ENCODE measurements at regions not wholly inside any gene's neighbourhood (a gene's known extent, or its start where the extent isn't known, plus 50 kb on each side); places are given as distances from the start of the nearest gene placed in this dataset.

DNA sequence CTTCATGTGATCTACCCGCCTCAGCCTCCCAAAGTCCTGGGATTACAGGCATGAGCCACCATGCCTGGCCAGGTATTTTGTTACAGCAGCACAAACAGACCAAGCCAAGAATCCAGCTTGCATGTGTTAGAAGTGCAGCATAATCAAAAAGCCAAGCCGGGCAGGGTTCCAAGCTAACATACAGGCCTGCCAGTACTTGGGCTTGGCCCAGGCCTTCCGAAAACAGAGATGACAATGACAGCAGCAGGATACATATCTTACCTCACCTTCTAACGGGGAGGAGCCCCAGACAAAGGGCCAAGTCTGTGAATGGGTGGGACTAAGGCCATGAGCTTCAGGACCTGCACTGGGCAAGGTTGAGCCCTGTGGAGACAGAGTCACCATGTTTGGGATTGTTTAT, 91.4 kb upstream of the ZNF462 start:
- H3K27me3 ChIP-seq (ENCODE audit: control insufficient read depth in 4 of 4, insufficient read depth in 4 of 4, low read length in 3 of 4) = no peaks in the 10 kb centered on the region
- H3K4me3 ChIP-seq (ENCODE audit: low read depth in 1 of 3, low read length in 3 of 3) = no peak overlapping the region
- no peaks in the 10 kb centered on the region for H3K9me3 ChIP-seq (ENCODE audit: control insufficient read depth in 4 of 4, low read length in 3 of 4)
- H3K27ac ChIP-seq (ENCODE audit: low read depth in 1 of 2, low read length in 2 of 2) = no peak overlapping the region
- no peak overlapping the region for H3K9ac ChIP-seq (ENCODE audit: low read depth in 1 of 2, low read length in 2 of 2)
- no peaks in the 10 kb centered on the region for H3K4me1 ChIP-seq (ENCODE audit: control insufficient read depth in 4 of 4, insufficient read depth in 4 of 4, low read length in 3 of 4)
- no peaks in the 10 kb centered on the region for H3K36me3 ChIP-seq (ENCODE audit: control insufficient read depth in 4 of 4, insufficient read depth in 3 of 4, low read depth in 1 of 4, low read length in 3 of 4)
- DNase-seq (ENCODE audit: low spot score) = no peak
- WGBS = 68% methylated on average over 4 of the region's 4 CpGs
- TF ChIP-seq RAD21 (IDR thresholded peaks at IDR 0.05) (no peak), ATF3 (IDR thresholded peaks at IDR 0.05) (no peak), HNF4G (IDR thresholded peaks at IDR 0.05) (no peak), FOXA1 (IDR thresholded peaks at IDR 0.05) (no peak), EGR1 (IDR thresholded peaks at IDR 0.05; ENCODE audit: low read depth in 2 of 2) (no peak), JUND (IDR thresholded peaks at IDR 0.05) (no peak), YY1 (IDR thresholded peaks at IDR 0.05) (no peak), MAX (IDR thresholded peaks at IDR 0.05) (no peak), RXRA (IDR thresholded peaks at IDR 0.05) (no peak)
- TF ChIP-seq, protein P1, sequence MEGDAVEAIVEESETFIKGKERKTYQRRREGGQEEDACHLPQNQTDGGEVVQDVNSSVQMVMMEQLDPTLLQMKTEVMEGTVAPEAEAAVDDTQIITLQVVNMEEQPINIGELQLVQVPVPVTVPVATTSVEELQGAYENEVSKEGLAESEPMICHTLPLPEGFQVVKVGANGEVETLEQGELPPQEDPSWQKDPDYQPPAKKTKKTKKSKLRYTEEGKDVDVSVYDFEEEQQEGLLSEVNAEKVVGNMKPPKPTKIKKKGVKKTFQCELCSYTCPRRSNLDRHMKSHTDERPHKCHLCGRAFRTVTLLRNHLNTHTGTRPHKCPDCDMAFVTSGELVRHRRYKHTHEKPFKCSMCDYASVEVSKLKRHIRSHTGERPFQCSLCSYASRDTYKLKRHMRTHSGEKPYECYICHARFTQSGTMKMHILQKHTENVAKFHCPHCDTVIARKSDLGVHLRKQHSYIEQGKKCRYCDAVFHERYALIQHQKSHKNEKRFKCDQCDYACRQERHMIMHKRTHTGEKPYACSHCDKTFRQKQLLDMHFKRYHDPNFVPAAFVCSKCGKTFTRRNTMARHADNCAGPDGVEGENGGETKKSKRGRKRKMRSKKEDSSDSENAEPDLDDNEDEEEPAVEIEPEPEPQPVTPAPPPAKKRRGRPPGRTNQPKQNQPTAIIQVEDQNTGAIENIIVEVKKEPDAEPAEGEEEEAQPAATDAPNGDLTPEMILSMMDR (IDR thresholded peaks at IDR 0.05; ENCODE audit: low read depth, low read length, missing input control) = no peak
- TF ChIP-seq, protein P2, sequence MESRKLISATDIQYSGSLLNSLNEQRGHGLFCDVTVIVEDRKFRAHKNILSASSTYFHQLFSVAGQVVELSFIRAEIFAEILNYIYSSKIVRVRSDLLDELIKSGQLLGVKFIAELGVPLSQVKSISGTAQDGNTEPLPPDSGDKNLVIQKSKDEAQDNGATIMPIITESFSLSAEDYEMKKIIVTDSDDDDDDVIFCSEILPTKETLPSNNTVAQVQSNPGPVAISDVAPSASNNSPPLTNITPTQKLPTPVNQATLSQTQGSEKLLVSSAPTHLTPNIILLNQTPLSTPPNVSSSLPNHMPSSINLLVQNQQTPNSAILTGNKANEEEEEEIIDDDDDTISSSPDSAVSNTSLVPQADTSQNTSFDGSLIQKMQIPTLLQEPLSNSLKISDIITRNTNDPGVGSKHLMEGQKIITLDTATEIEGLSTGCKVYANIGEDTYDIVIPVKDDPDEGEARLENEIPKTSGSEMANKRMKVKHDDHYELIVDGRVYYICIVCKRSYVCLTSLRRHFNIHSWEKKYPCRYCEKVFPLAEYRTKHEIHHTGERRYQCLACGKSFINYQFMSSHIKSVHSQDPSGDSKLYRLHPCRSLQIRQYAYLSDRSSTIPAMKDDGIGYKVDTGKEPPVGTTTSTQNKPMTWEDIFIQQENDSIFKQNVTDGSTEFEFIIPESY (IDR thresholded peaks at IDR 0.05) = no peak

DNA sequence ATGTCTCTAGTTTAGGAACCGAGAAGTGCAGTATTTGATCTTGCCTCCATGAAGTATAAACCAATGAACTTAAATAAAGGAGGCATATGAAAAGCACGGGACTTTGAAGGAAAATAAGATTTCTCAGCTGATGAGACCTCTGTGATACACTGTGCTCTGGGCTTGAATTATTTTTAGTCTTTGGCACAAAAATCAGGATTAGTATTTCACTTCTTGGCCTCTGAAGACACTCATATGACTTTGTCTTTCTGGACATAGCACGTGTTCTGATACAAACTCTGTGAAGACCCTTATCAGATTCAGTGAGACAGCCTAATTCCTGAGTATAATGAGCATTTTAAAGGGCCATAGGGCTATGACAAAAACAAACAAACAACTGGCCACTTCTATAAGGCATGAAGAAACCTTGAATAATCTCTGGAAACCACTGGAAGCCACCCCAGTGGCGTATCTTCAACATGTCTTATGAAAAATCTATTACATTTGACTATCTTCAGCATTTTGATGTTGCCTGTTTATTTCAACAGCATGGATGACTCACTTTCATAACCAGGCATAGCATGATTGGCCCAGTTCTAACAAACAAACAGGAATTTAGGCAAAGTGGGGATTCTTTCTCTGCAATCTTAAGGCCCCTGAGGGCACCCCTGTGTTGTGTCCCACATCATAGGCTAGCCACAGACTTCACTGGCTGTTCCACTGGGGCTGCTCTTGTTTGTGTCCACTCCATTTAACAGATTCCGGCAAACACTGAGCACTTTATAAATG, 90.3 kb upstream of the ZNF462 start:
- H3K9me3 ChIP-seq (ENCODE audit: control insufficient read depth in 4 of 4, low read length in 3 of 4) = no peaks in the 10 kb centered on the region
- TF ChIP-seq JUND (IDR thresholded peaks at IDR 0.05) (no peak), RXRA (IDR thresholded peaks at IDR 0.05) (no peak)
- H3K4me3 ChIP-seq (ENCODE audit: low read depth in 1 of 3, low read length in 3 of 3) = no peak overlapping the region
- WGBS = 87% methylated on average over 5 of the region's 5 CpGs
- no peak for DNase-seq (ENCODE audit: low spot score)
- no peaks in the 10 kb centered on the region for H3K36me3 ChIP-seq (ENCODE audit: control insufficient read depth in 4 of 4, insufficient read depth in 3 of 4, low read depth in 1 of 4, low read length in 3 of 4)
- no peaks in the 10 kb centered on the region for H3K27me3 ChIP-seq (ENCODE audit: control insufficient read depth in 4 of 4, insufficient read depth in 4 of 4, low read length in 3 of 4)
- H3K4me1 ChIP-seq (ENCODE audit: control insufficient read depth in 4 of 4, insufficient read depth in 4 of 4, low read length in 3 of 4) = no peaks in the 10 kb centered on the region
- H3K27ac ChIP-seq (ENCODE audit: low read depth in 1 of 2, low read length in 2 of 2) = no peak overlapping the region
- no peak overlapping the region for H3K9ac ChIP-seq (ENCODE audit: low read depth in 1 of 2, low read length in 2 of 2)

GRCh38 chr9:106773750-106774149, 89.2 kb upstream of the ZNF462 start:
- H3K9me3 ChIP-seq (ENCODE audit: control insufficient read depth in 4 of 4, low read length in 3 of 4) = no peaks in the 10 kb centered on the region
- H3K36me3 ChIP-seq (ENCODE audit: control insufficient read depth in 4 of 4, insufficient read depth in 3 of 4, low read depth in 1 of 4, low read length in 3 of 4) = no peaks in the 10 kb centered on the region
- H3K4me3 ChIP-seq (ENCODE audit: low read depth in 1 of 3, low read length in 3 of 3) = no peak overlapping the region
- WGBS = 73% methylated on average over 7 of the region's 7 CpGs
- no peaks in the 10 kb centered on the region for H3K27me3 ChIP-seq (ENCODE audit: control insufficient read depth in 4 of 4, insufficient read depth in 4 of 4, low read length in 3 of 4)
- H3K27ac ChIP-seq (ENCODE audit: low read depth in 1 of 2, low read length in 2 of 2) = no peak overlapping the region
- H3K4me1 ChIP-seq (ENCODE audit: control insufficient read depth in 4 of 4, insufficient read depth in 4 of 4, low read length in 3 of 4) = no peaks in the 10 kb centered on the region
- DNase-seq (ENCODE audit: low spot score) = no peak
- H3K9ac ChIP-seq (ENCODE audit: low read depth in 1 of 2, low read length in 2 of 2) = no peak overlapping the region
- TF ChIP-seq GABPA (IDR thresholded peaks at IDR 0.05 in 1 of 2, conservative IDR thresholded peaks at IDR 0.05 in 1 of 2) (no peak), SP1 (IDR thresholded peaks at IDR 0.05) (no peak), EGR1 (IDR thresholded peaks at IDR 0.05; ENCODE audit: low read depth in 2 of 2) (no peak), FOXA2 (IDR thresholded peaks at IDR 0.05) (no peak), FOXA1 (IDR thresholded peaks at IDR 0.05) (no peak), TAF1 (conservative IDR thresholded peaks at IDR 0.05) (no peak), ATF3 (IDR thresholded peaks at IDR 0.05) (no peak), MAX (IDR thresholded peaks at IDR 0.05) (no peak), NR2F2 (IDR thresholded peaks at IDR 0.05) (no peak), YY1 (IDR thresholded peaks at IDR 0.05) (no peak), HNF4G (IDR thresholded peaks at IDR 0.05) (no peak)
- TF ChIP-seq, protein P1 (IDR thresholded peaks at IDR 0.05; ENCODE audit: low read depth, low read length, missing input control) = no peak

Data from liver (tissue), 8 donors.